NCI-H2029 treated with DMSO at 0.1 percent for 48 hours (cell line): ENCODE measurements at regions not wholly inside any gene's neighbourhood (a gene's known extent, or its start where the extent isn't known, plus 50 kb on each side); places are given as distances from the start of the nearest gene placed in this dataset.
"Not testable (repeated sequence)": the region's sequence is repeated elsewhere in the genome, so short reads cannot be mapped to it uniquely, and the experiment has no call there.

Experiments used
- DNase-seq: peaks from one replicate; lab custom pipeline; 2025; lab: John Stamatoyannopoulos, UW

- no peak for DNase-seq
Measured at GRCh38 chr10:109403551-109403950, 519.8 kb downstream of the XPNPEP1 start.

GRCh38 chr10:109393425-109393824 lies 529.9 kb downstream of the XPNPEP1 start:
- DNase-seq, result no peak

GRCh38 chr10:109386921-109387320 lies 536.4 kb downstream of the XPNPEP1 start:
- no peak for DNase-seq

GRCh38 chr10:109386101-109386500 lies 537.2 kb downstream of the XPNPEP1 start:
- no peak for DNase-seq

- no peak for DNase-seq
Measured at GRCh38 chr10:109379186-109379585, 544.1 kb downstream of the XPNPEP1 start.

GRCh38 chr10:109374215-109374614 lies 549.1 kb downstream of the XPNPEP1 start:
- DNase-seq, result no peak

GRCh38 chr10:109359316-109359715 lies 564.0 kb downstream of the XPNPEP1 start:
- no peak for DNase-seq

- no peak for DNase-seq
Measured at GRCh38 chr10:109358325-109358724, 565.0 kb downstream of the XPNPEP1 start.

GRCh38 chr10:109348324-109348723 lies 575.0 kb downstream of the XPNPEP1 start:
- no peak for DNase-seq

GRCh38 chr10:109343293-109343692 lies 580.0 kb downstream of the XPNPEP1 start:
- no peak for DNase-seq

GRCh38 chr10:109341986-109342385 lies 581.3 kb downstream of the XPNPEP1 start:
- DNase-seq, result no peak

- DNase-seq, result no peak
Measured at GRCh38 chr10:109328001-109328400, 595.3 kb downstream of the XPNPEP1 start.

GRCh38 chr10:109327266-109327665 lies 596.0 kb downstream of the XPNPEP1 start:
- no peak for DNase-seq

GRCh38 chr10:109324721-109325120 lies 598.6 kb downstream of the XPNPEP1 start:
- DNase-seq, result no peak

GRCh38 chr10:109317746-109318366 lies 605.5 kb downstream of the XPNPEP1 start:
- DNase-seq, result no peak

- DNase-seq, result not testable (repeated sequence)
Measured at GRCh38 chr10:109314016-109314415, 609.3 kb downstream of the XPNPEP1 start.

GRCh38 chr10:109312555-109312954 lies 610.8 kb downstream of the XPNPEP1 start:
- not testable (repeated sequence) for DNase-seq

GRCh38 chr10:109308971-109309370 lies 614.3 kb downstream of the XPNPEP1 start:
- DNase-seq, result no peak

GRCh38 chr10:109307102-109307501 lies 616.2 kb downstream of the XPNPEP1 start:
- not testable (repeated sequence) for DNase-seq

- DNase-seq, result no peak
Measured at GRCh38 chr10:109306698-109307097, 616.6 kb downstream of the XPNPEP1 start.

GRCh38 chr10:109287858-109288257 lies 635.5 kb downstream of the XPNPEP1 start:
- no peak for DNase-seq

GRCh38 chr10:109282510-109282909 lies 640.8 kb downstream of the XPNPEP1 start:
- no peak for DNase-seq

- DNase-seq, result no peak
Measured at GRCh38 chr10:109281347-109281746, 642.0 kb downstream of the XPNPEP1 start.

GRCh38 chr10:109280837-109281236 lies 642.5 kb downstream of the XPNPEP1 start:
- no peak for DNase-seq
